Thyroid gland (tissue), 4 donors: ENCODE measurements at regions not wholly inside any gene's neighbourhood (a gene's known extent, or its start where the extent isn't known, plus 50 kb on each side); places are given as distances from the start of the nearest gene placed in this dataset.

Source experiments
- DNase-seq, 2 donors: peaks; one replicate each; pipeline ENCODE4 v3.0.0-alpha.2; 2019
- H3K27ac ChIP-seq, 3 donors: fragments of 200-600 bp; sonication (generic); 1 replicate in 2 of 3; 2 replicates in 1 of 3; pipeline ENCODE4 v1.5.1; 2016 to 2019; ENCODE audit warnings: mild to moderate bottlenecking in 1 of 3, moderate library complexity in 1 of 3
- H3K27me3 ChIP-seq: fragments of 200-600 bp; sonication (generic); one replicate; pipeline ENCODE4 v1.5.1; 2019
- H3K36me3 ChIP-seq, 2 donors: fragments of 200-600 bp; sonication (generic); one replicate each; pipeline ENCODE4 v1.5.1; 2016 to 2019
- H3K4me1 ChIP-seq, 2 donors: fragments of 200-600 bp; sonication (generic); one replicate each; pipeline ENCODE4 v1.5.1; 2017 to 2019
- H3K4me3 ChIP-seq, 3 donors: fragments of 200-600 bp; sonication (generic); replicated peaks in 1 of 3; 1 replicate in 2 of 3; 2 replicates in 1 of 3; pipeline ENCODE4 v1.5.1; 2016; ENCODE audit warnings: mild to moderate bottlenecking in 1 of 3
- H3K9me3 ChIP-seq: fragments of 200-600 bp; sonication (generic); one replicate; pipeline ENCODE4 v1.5.1; 2017
- POLR2A ChIP-seq, 2 donors: fragments of 450-650 bp; IDR thresholded peaks; one replicate each; pipeline ENCODE4 v1.6.1; 2017; ENCODE audit warnings: antibody characterized with exemption in 2 of 2, mild to moderate bottlenecking in 2 of 2, moderate library complexity in 1 of 2
- WGBS, 2 donors: methylation state at CpG; one replicate each; pipeline ENCODE4 v1.1.5; 2017; 5-methylcytosine and 5-hydroxymethylcytosine counted together
- intact Hi-C: fragments of 100-400 bp; cut with DNase I; formaldehyde crosslinking; loops from one replicate; pipeline ENCODE4 v1.15.1; 2023
- TF ChIP-seq, protein P1 (sequence below), 6 experiments: fragments of 200-600 bp in 3 of 6; fragments of 450-650 bp in 3 of 6; sonication (generic) in 3 of 6; IDR thresholded peaks; one replicate each; pipeline ENCODE4 v1.5.1; 2016 to 2019; ENCODE audit warnings: antibody characterized with exemption in 6 of 6, mild to moderate bottlenecking in 2 of 6, inconsistent platforms in 1 of 6, moderate library complexity in 1 of 6

DNA sequence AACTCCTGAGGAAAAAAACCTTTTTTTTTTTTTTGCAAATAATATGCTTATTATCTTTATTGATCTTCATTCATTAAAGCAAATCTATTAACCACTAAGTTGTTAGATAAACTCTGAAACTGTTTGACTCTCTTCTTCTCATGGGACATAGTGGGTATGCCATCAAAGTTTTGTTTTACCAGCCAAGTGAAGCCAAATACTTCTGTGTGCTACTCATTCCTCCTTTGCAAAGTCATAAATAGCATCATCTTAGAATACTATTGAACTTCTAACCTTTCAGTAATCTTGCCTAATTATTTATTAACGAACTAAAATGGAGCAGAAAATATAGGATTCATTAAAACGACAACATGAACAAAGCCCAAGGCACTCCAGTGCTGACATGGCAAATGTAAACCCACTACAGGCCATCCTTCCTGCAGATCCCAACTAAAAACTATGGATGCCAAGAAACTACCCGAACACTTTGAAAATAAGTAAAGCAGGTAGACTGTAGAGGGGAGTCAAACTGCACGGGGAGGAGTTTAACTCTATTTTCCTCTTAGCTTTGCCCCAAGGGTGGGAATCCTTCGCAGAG is 61.2 kb upstream of the ODAD2 start:
- DNase-seq, result no peak
- Histone ChIP-seq H3K9me3 (no peaks in the 10 kb centered on the region), H3K4me1 (no peaks in the 10 kb centered on the region), H3K27me3 (no peaks in the 10 kb centered on the region), H3K27ac (no peak overlapping the region), H3K4me3 (no peak overlapping the region), H3K36me3 (peaks cover 0 to 6% of the 10 kb centered on the region in 2 donors)
- TF ChIP-seq POLR2A (IDR thresholded peaks at IDR 0.05), result no peak
- TF ChIP-seq, protein P1, sequence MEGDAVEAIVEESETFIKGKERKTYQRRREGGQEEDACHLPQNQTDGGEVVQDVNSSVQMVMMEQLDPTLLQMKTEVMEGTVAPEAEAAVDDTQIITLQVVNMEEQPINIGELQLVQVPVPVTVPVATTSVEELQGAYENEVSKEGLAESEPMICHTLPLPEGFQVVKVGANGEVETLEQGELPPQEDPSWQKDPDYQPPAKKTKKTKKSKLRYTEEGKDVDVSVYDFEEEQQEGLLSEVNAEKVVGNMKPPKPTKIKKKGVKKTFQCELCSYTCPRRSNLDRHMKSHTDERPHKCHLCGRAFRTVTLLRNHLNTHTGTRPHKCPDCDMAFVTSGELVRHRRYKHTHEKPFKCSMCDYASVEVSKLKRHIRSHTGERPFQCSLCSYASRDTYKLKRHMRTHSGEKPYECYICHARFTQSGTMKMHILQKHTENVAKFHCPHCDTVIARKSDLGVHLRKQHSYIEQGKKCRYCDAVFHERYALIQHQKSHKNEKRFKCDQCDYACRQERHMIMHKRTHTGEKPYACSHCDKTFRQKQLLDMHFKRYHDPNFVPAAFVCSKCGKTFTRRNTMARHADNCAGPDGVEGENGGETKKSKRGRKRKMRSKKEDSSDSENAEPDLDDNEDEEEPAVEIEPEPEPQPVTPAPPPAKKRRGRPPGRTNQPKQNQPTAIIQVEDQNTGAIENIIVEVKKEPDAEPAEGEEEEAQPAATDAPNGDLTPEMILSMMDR (IDR thresholded peaks at IDR 0.05), result no peak
- intact Hi-C loops, result no loop called here
- WGBS, 2 donors, result 68 to 89% methylated on average over 5 of the region's 5 CpGs

DNA sequence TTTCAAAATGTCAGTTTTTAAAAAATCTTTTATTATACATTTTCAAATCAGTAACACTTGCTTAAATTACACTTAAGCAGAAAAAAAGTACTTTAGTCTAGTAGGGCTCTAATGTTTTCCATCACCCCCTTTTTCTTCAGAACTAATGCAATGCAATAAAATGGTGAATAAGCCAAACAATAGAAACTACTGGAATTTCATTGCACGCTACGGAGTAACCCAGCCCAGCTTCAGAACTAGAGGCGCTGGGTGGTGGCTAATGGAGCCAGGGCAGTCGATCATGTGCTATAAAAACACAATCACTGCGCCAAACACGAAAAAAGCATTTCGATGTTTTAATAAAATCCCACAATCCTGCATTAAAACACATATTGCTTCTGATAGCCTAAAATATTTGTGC is 59.9 kb upstream of the ODAD2 start:
- intact Hi-C loops, result no loop called here
- Histone ChIP-seq H3K9me3 (no peaks in the 10 kb centered on the region), H3K27ac (no peak overlapping the region), H3K27me3 (no peaks in the 10 kb centered on the region), H3K4me3 (no peak overlapping the region), H3K36me3 (peaks cover 0 to 6% of the 10 kb centered on the region in 2 donors), H3K4me1 (no peaks in the 10 kb centered on the region)
- TF ChIP-seq POLR2A (IDR thresholded peaks at IDR 0.05), result no peak
- TF ChIP-seq, protein P1 (IDR thresholded peaks at IDR 0.05), result no peak
- no peak for DNase-seq
- WGBS, 2 donors, result 94 to 98% methylated on average over 7 of the region's 7 CpGs

DNA sequence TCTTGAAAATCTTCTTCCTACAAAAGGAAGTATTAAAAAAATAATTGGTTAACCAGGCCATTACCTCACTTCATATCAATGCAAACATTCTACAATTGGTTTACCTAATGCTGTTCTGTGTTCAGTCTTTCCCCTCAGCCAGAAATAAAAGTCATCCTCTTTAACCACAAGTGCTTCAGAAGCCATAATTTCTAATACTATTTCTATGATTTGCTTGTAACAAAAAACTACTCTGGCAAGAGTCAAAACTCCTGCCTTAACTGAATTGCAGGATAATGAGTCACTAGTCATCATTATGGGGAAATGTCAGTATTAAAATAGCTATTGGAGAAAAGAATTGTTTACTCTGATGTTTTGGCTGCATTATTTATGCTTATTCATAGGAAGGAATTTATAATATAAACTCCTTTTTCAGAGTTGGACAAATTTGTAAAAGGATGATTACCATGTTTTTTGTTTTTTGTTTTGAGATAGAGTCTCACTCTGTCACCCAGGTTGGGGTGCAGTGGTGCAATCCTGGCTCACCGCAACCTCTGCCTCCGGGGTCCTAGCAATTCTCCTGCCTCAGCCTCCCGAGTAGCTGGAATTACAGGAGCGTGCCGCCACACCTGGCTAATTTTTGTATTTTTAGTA is 55.5 kb upstream of the ODAD2 start:
- no peaks in the 10 kb centered on the region for H3K27me3 ChIP-seq
- no peak overlapping the region for H3K4me3 ChIP-seq
- H3K9me3 ChIP-seq, result no peaks in the 10 kb centered on the region
- DNase-seq, result no peak
- intact Hi-C loops, result no loop called here
- H3K36me3 ChIP-seq, result peaks cover 0 to 6% of the 10 kb centered on the region in 2 donors
- no peaks in the 10 kb centered on the region for H3K4me1 ChIP-seq
- no peak overlapping the region for H3K27ac ChIP-seq
- TF ChIP-seq, protein P1 (IDR thresholded peaks at IDR 0.05), result no peak
- no peak for TF ChIP-seq POLR2A (IDR thresholded peaks at IDR 0.05)
- WGBS, 2 donors, result 93 to 94% methylated on average over 5 of the region's 5 CpGs

DNA sequence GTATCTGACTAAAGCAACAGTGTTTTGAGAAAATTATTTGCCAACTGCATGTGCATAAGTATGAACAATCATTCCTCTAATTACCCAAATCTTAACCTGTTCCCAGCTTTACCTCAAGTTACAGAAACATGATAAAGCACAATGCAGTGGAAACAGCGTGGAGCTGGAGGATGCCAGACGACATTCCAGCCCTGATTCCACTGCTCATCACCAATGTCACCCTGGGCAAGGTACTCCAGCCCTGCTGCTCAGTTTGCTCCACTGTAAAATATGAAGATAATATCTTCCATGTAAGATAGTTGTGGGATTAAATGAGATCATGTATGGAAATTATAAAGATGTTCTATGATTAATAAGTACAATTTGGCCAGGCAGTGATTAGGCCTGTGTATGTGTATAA is 50.4 kb upstream of the ODAD2 start:
- Histone ChIP-seq H3K27ac (no peak overlapping the region), H3K36me3 (no peaks in the 10 kb centered on the region), H3K4me3 (no peak overlapping the region), H3K4me1 (no peaks in the 10 kb centered on the region), H3K9me3 (no peaks in the 10 kb centered on the region), H3K27me3 (no peaks in the 10 kb centered on the region)
- intact Hi-C loops, result no loop called here
- 90 to 100% methylated on average over 2 of the region's 2 CpGs for WGBS, 2 donors
- no peak for DNase-seq
- TF ChIP-seq, protein P1 (IDR thresholded peaks at IDR 0.05), result no peak
- TF ChIP-seq POLR2A (IDR thresholded peaks at IDR 0.05), result no peak
